Activated gamma-delta T cell treated with anti-CD3 and anti-CD28 coated beads, Interleukin-2, amount 50 U/mL, for 16 hours (primary cell): ENCODE measurements at regions not wholly inside any gene's neighbourhood (a gene's known extent, or its start where the extent isn't known, plus 50 kb on each side); places are given as distances from the start of the nearest gene placed in this dataset.

Source experiments
- DNase-seq: peaks from one replicate; pipeline ENCODE4 v3.0.0-alpha.2; 2020; ENCODE audit warnings: low read depth

- DNase-seq: no peak
Measured at GRCh38 chr15:70473581-70474370, 289.6 kb downstream of the UACA start.

- DNase-seq: no peak
Measured at GRCh38 chr15:70471517-70471916, 291.8 kb downstream of the UACA start.

GRCh38 chr15:70470556-70471191 lies 292.7 kb downstream of the UACA start:
- no peak for DNase-seq

- DNase-seq: no peak
Measured at GRCh38 chr15:70469651-70470555, 293.5 kb downstream of the UACA start.

GRCh38 chr15:70469182-70469581 lies 294.2 kb downstream of the UACA start:
- DNase-seq: no peak

- no peak for DNase-seq
Measured at GRCh38 chr15:70466895-70467529, 296.3 kb downstream of the UACA start.

- no peak for DNase-seq
Measured at GRCh38 chr15:70466305-70466704, 297.1 kb downstream of the UACA start.

- DNase-seq: no peak
Measured at GRCh38 chr15:70465812-70466211, 297.5 kb downstream of the UACA start.

- DNase-seq: no peak
Measured at GRCh38 chr15:70463453-70463834, 299.9 kb downstream of the UACA start.

- no peak for DNase-seq
Measured at GRCh38 chr15:70461992-70462391, 301.4 kb downstream of the UACA start.

- no peak for DNase-seq
Measured at GRCh38 chr15:70461017-70461416, 302.3 kb downstream of the UACA start.

GRCh38 chr15:70459312-70459711 lies 304.0 kb downstream of the UACA start:
- no peak for DNase-seq

- no peak for DNase-seq
Measured at GRCh38 chr15:70453766-70454165, 309.6 kb downstream of the UACA start.

- DNase-seq: no peak
Measured at GRCh38 chr15:70453238-70453637, 310.1 kb downstream of the UACA start.

GRCh38 chr15:70451821-70452653 lies 311.3 kb downstream of the UACA start:
- no peak for DNase-seq

GRCh38 chr15:70450142-70450443 lies 313.3 kb downstream of the UACA start:
- no peak for DNase-seq

GRCh38 chr15:70449311-70450141 lies 313.8 kb downstream of the UACA start:
- no peak for DNase-seq

GRCh38 chr15:70447928-70448698 lies 315.2 kb downstream of the UACA start:
- DNase-seq: peak; percentile 33

- no peak for DNase-seq
Measured at GRCh38 chr15:70447521-70447920, 315.8 kb downstream of the UACA start.

- no peak for DNase-seq
Measured at GRCh38 chr15:70447081-70447480, 316.3 kb downstream of the UACA start.
